ENCODE measurements at regions not wholly inside any gene's neighbourhood (a gene's known extent, or its start where the extent isn't known, plus 50 kb on each side); places are given as distances from the start of the nearest gene placed in this dataset.

- H2AFZ ChIP-seq = no peak overlapping the region
- H3K9me2 ChIP-seq (ENCODE audit: insufficient read depth) = no peaks in the 10 kb centered on the region
- H3F3A ChIP-seq (ENCODE audit: insufficient read depth) = no peaks in the 10 kb centered on the region
- no peak overlapping the region for H3K4me3 ChIP-seq
- TF ChIP-seq EZH2phosphoT487 (IDR thresholded peaks at IDR 0.05; ENCODE audit: insufficient read depth, low read depth) (no peak), EZH2 (IDR thresholded peaks at IDR 0.05; ENCODE audit: insufficient read depth, poor library complexity, severe bottlenecking) (no peak)
- H3K27ac ChIP-seq = no peak overlapping the region
- H3K4me2 ChIP-seq (ENCODE audit: unreplicated experiment) = no peak overlapping the region
- DNase-seq = no peak
- no peak overlapping the region for H3K9ac ChIP-seq
- H3K27me3 ChIP-seq (replicated peaks; ENCODE audit: insufficient read depth) = 0 out of 2 replicates have a peak, but pooled peaks cover 4% of the 10 kb centered on the region
- H3K9me3 ChIP-seq (ENCODE audit: low read depth) = no peaks in the 10 kb centered on the region
- H3K79me2 ChIP-seq (ENCODE audit: insufficient read depth) = no peaks in the 10 kb centered on the region
- H4K20me1 ChIP-seq (ENCODE audit: insufficient read depth) = no peaks in the 10 kb centered on the region
- WGBS, 2 experiments (ENCODE audit: low coverage in 1 of 2, low lambda C conversion rate in 2 of 2, missing lambda C conversion rate in 2 of 2) = 50 to 64% methylated on average over 2 of the region's 2 CpGs
- in situ Hi-C loops (cut with MboI) = no loop called here
- no peaks in the 10 kb centered on the region for H3K4me1 ChIP-seq (ENCODE audit: insufficient read depth)
- H3K36me3 ChIP-seq (ENCODE audit: low read depth) = no peaks in the 10 kb centered on the region
Measured at GRCh38 chr5:21663082-21663481, 1190.1 kb downstream of the CDH12 start.

DNA sequence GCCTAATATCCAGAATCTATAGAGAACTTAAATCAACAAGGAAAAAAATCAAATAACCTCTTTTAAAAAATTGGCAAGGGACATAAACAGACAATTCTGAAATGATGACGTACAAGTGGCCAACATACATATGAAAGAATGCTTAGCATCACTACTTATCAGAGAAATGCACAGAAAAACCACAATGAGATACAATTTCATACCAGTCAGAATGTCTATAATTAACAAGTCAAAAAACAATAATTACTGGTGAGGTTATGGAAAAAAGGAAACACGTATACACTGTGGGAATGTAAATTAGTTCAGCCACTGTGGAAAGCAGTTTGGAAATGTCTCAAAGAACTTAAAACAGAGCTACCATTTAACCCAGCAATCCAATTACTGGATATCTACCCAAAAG lies 1192.0 kb downstream of the CDH12 start:
- Histone ChIP-seq H3K27ac (no peak overlapping the region), H3K79me2 (ENCODE audit: insufficient read depth) (no peaks in the 10 kb centered on the region), H3F3A (ENCODE audit: insufficient read depth) (no peaks in the 10 kb centered on the region), H3K36me3 (ENCODE audit: low read depth) (no peaks in the 10 kb centered on the region), H3K4me3 (no peak overlapping the region), H3K27me3 (replicated peaks; ENCODE audit: insufficient read depth) (0 out of 2 replicates have a peak, but pooled peaks cover 3% of the 10 kb centered on the region), H4K20me1 (ENCODE audit: insufficient read depth) (no peaks in the 10 kb centered on the region), H3K9me3 (ENCODE audit: low read depth) (no peaks in the 10 kb centered on the region), H3K9me2 (ENCODE audit: insufficient read depth) (no peaks in the 10 kb centered on the region), H3K4me2 (ENCODE audit: unreplicated experiment) (no peak overlapping the region), H2AFZ (no peak overlapping the region), H3K4me1 (ENCODE audit: insufficient read depth) (no peaks in the 10 kb centered on the region), H3K9ac (no peak overlapping the region)
- no peak for DNase-seq
- no peak for TF ChIP-seq EZH2phosphoT487 (IDR thresholded peaks at IDR 0.05; ENCODE audit: insufficient read depth, low read depth)
- TF ChIP-seq EZH2 (IDR thresholded peaks at IDR 0.05; ENCODE audit: insufficient read depth, poor library complexity, severe bottlenecking) = no peak
- in situ Hi-C loops (cut with MboI) = no loop called here
- 12 to 14% methylated on average over 2 of the region's 2 CpGs for WGBS, 2 experiments (ENCODE audit: low coverage in 1 of 2, low lambda C conversion rate in 2 of 2, missing lambda C conversion rate in 2 of 2)

- no peak for TF ChIP-seq EZH2phosphoT487 (IDR thresholded peaks at IDR 0.05; ENCODE audit: insufficient read depth, low read depth)
- no peak for TF ChIP-seq EZH2 (IDR thresholded peaks at IDR 0.05; ENCODE audit: insufficient read depth, poor library complexity, severe bottlenecking)
- Histone ChIP-seq H2AFZ (no peak overlapping the region), H3K9me3 (ENCODE audit: low read depth) (no peaks in the 10 kb centered on the region), H4K20me1 (ENCODE audit: insufficient read depth) (no peaks in the 10 kb centered on the region), H3F3A (ENCODE audit: insufficient read depth) (no peaks in the 10 kb centered on the region), H3K9me2 (ENCODE audit: insufficient read depth) (no peaks in the 10 kb centered on the region), H3K79me2 (ENCODE audit: insufficient read depth) (no peaks in the 10 kb centered on the region), H3K27me3 (replicated peaks; ENCODE audit: insufficient read depth) (no peaks in the 10 kb centered on the region), H3K4me1 (ENCODE audit: insufficient read depth) (no peaks in the 10 kb centered on the region), H3K4me3 (no peak overlapping the region), H3K36me3 (ENCODE audit: low read depth) (no peaks in the 10 kb centered on the region), H3K4me2 (ENCODE audit: unreplicated experiment) (no peak overlapping the region), H3K27ac (no peak overlapping the region), H3K9ac (no peak overlapping the region)
- 41 to 55% methylated on average over 2 of the region's 2 CpGs for WGBS, 2 experiments (ENCODE audit: low coverage in 1 of 2, low lambda C conversion rate in 2 of 2, missing lambda C conversion rate in 2 of 2)
- no peak for DNase-seq
- in situ Hi-C loops (cut with MboI) = no loop called here
Measured at GRCh38 chr5:21654556-21654955, 1198.6 kb downstream of the CDH12 start.

DNA sequence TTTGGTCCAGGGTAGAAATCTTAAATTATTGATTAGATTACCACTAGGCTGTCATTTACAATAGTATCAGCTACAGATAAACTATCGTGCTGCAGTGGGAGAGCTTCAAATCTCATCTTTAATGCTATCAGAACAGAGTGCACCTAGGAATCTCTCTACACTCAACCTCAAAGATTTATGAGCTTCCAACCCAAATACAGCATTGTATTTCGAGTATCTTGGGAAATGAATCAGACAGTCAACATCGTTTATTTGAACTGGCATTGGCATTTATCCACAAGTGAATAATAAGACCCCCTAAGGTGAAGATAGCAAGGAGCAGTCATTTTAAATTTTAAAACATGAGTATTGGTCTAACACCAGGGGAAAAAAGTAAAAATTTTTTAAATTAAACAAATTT lies 1203.2 kb downstream of the CDH12 start:
- Histone ChIP-seq H3K9me2 (ENCODE audit: insufficient read depth) (no peaks in the 10 kb centered on the region), H3K9ac (no peak overlapping the region), H3K36me3 (ENCODE audit: low read depth) (no peaks in the 10 kb centered on the region), H3K4me2 (ENCODE audit: unreplicated experiment) (no peak overlapping the region), H3K4me3 (no peak overlapping the region), H3K27me3 (replicated peaks; ENCODE audit: insufficient read depth) (no peaks in the 10 kb centered on the region), H3K79me2 (ENCODE audit: insufficient read depth) (no peaks in the 10 kb centered on the region), H3K27ac (no peak overlapping the region), H2AFZ (no peak overlapping the region), H4K20me1 (ENCODE audit: insufficient read depth) (no peaks in the 10 kb centered on the region), H3K4me1 (ENCODE audit: insufficient read depth) (no peaks in the 10 kb centered on the region), H3F3A (ENCODE audit: insufficient read depth) (no peaks in the 10 kb centered on the region), H3K9me3 (ENCODE audit: low read depth) (no peaks in the 10 kb centered on the region)
- DNase-seq = no peak
- WGBS, 2 experiments (ENCODE audit: low coverage in 1 of 2, low lambda C conversion rate in 2 of 2, missing lambda C conversion rate in 2 of 2) = 11 to 19% methylated on average over 3 of the region's 3 CpGs
- TF ChIP-seq EZH2phosphoT487 (IDR thresholded peaks at IDR 0.05; ENCODE audit: insufficient read depth, low read depth) = no peak
- no peak for TF ChIP-seq EZH2 (IDR thresholded peaks at IDR 0.05; ENCODE audit: insufficient read depth, poor library complexity, severe bottlenecking)
- in situ Hi-C loops (cut with MboI) = no loop called here

DNA sequence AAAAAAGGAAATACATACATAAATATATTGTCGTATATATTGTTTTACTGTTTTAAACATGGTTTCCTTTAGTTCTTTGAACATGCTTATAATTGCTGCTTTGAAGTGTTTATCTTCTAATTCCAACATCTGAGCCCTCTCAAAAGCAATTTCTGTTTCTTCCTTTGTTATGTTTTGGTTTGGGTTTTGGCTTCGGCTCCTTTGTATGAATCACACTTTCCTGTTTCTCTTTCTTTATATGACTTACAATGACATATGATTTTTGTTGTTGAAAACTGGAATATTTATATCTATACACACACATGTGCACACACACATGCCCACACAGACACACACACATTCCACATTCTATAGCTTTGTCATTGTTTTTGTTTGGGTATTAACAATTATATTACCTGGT lies 1206.7 kb downstream of the CDH12 start:
- Histone ChIP-seq H4K20me1 (ENCODE audit: insufficient read depth) (no peaks in the 10 kb centered on the region), H3F3A (ENCODE audit: insufficient read depth) (no peaks in the 10 kb centered on the region), H3K9me2 (ENCODE audit: insufficient read depth) (no peaks in the 10 kb centered on the region), H3K4me3 (no peak overlapping the region), H3K9me3 (ENCODE audit: low read depth) (no peaks in the 10 kb centered on the region), H3K27me3 (replicated peaks; ENCODE audit: insufficient read depth) (no peaks in the 10 kb centered on the region), H3K79me2 (ENCODE audit: insufficient read depth) (no peaks in the 10 kb centered on the region), H3K36me3 (ENCODE audit: low read depth) (no peaks in the 10 kb centered on the region), H3K27ac (no peak overlapping the region), H3K4me2 (ENCODE audit: unreplicated experiment) (no peak overlapping the region), H3K4me1 (ENCODE audit: insufficient read depth) (no peaks in the 10 kb centered on the region), H3K9ac (no peak overlapping the region), H2AFZ (no peak overlapping the region)
- no peak for DNase-seq
- WGBS, 2 experiments (ENCODE audit: low coverage in 1 of 2, low lambda C conversion rate in 2 of 2, missing lambda C conversion rate in 2 of 2) = 66 to 81% methylated on average over 2 of the region's 2 CpGs
- TF ChIP-seq EZH2phosphoT487 (IDR thresholded peaks at IDR 0.05; ENCODE audit: insufficient read depth, low read depth) = no peak
- no peak for TF ChIP-seq EZH2 (IDR thresholded peaks at IDR 0.05; ENCODE audit: insufficient read depth, poor library complexity, severe bottlenecking)
- in situ Hi-C loops (cut with MboI) = no loop called here
